ENCODE measurements at regions not wholly inside any gene's neighbourhood (a gene's known extent, or its start where the extent isn't known, plus 50 kb on each side); places are given as distances from the start of the nearest gene placed in this dataset.

- TF ChIP-seq CTCF (IDR thresholded peaks at IDR 0.05 in 2 of 3, conservative IDR thresholded peaks at IDR 0.05 in 1 of 3; ENCODE audit: insufficient read depth in 2 of 3, low read depth in 1 of 3, low read length in 3 of 3) (peak; percentile 39 to 59 (median 54); a peak in 5 of 6 replicates), RNF2 (IDR thresholded peaks at IDR 0.05) (no peak), HCFC1 (IDR thresholded peaks at IDR 0.05; ENCODE audit: low read depth, low read length) (no peak), ATF1 (CRISPR knock-in tag; IDR thresholded peaks at IDR 0.05) (no peak), ATF1 (tag; IDR thresholded peaks at IDR 0.05) (no peak), ETS1 (conservative IDR thresholded peaks at IDR 0.05; ENCODE audit: control insufficient read depth, low read depth, low read length) (no peak), HDAC6 (IDR thresholded peaks at IDR 0.05; ENCODE audit: low read depth, low read length) (no peak), TEAD2 (tag; IDR thresholded peaks at IDR 0.05) (no peak), JUND (IDR thresholded peaks at IDR 0.05; ENCODE audit: borderline replicate concordance, low read depth, low read length) (no peak), JUND (tag; IDR thresholded peaks at IDR 0.05; ENCODE audit: borderline replicate concordance, low read depth, low read length) (no peak)
- TF ChIP-seq, protein P1, sequence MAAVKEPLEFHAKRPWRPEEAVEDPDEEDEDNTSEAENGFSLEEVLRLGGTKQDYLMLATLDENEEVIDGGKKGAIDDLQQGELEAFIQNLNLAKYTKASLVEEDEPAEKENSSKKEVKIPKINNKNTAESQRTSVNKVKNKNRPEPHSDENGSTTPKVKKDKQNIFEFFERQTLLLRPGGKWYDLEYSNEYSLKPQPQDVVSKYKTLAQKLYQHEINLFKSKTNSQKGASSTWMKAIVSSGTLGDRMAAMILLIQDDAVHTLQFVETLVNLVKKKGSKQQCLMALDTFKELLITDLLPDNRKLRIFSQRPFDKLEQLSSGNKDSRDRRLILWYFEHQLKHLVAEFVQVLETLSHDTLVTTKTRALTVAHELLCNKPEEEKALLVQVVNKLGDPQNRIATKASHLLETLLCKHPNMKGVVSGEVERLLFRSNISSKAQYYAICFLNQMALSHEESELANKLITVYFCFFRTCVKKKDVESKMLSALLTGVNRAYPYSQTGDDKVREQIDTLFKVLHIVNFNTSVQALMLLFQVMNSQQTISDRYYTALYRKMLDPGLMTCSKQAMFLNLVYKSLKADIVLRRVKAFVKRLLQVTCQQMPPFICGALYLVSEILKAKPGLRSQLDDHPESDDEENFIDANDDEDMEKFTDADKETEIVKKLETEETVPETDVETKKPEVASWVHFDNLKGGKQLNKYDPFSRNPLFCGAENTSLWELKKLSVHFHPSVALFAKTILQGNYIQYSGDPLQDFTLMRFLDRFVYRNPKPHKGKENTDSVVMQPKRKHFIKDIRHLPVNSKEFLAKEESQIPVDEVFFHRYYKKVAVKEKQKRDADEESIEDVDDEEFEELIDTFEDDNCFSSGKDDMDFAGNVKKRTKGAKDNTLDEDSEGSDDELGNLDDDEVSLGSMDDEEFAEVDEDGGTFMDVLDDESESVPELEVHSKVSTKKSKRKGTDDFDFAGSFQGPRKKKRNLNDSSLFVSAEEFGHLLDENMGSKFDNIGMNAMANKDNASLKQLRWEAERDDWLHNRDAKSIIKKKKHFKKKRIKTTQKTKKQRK (IDR thresholded peaks at IDR 0.05; ENCODE audit: borderline replicate concordance, low read depth, low read length): no peak
- TF ChIP-seq, protein P2, sequence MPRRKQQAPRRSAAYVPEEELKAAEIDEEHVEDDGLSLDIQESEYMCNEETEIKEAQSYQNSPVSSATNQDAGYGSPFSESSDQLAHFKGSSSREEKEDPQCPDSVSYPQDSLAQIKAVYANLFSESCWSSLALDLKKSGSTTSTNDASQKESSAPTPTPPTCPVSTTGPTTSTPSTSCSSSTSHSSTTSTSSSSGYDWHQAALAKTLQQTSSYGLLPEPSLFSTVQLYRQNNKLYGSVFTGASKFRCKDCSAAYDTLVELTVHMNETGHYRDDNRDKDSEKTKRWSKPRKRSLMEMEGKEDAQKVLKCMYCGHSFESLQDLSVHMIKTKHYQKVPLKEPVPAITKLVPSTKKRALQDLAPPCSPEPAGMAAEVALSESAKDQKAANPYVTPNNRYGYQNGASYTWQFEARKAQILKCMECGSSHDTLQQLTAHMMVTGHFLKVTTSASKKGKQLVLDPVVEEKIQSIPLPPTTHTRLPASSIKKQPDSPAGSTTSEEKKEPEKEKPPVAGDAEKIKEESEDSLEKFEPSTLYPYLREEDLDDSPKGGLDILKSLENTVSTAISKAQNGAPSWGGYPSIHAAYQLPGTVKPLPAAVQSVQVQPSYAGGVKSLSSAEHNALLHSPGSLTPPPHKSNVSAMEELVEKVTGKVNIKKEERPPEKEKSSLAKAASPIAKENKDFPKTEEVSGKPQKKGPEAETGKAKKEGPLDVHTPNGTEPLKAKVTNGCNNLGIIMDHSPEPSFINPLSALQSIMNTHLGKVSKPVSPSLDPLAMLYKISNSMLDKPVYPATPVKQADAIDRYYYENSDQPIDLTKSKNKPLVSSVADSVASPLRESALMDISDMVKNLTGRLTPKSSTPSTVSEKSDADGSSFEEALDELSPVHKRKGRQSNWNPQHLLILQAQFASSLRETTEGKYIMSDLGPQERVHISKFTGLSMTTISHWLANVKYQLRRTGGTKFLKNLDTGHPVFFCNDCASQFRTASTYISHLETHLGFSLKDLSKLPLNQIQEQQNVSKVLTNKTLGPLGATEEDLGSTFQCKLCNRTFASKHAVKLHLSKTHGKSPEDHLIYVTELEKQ (CRISPR knock-in tag; IDR thresholded peaks at IDR 0.05): no peak
- TF ChIP-seq, protein P3, sequence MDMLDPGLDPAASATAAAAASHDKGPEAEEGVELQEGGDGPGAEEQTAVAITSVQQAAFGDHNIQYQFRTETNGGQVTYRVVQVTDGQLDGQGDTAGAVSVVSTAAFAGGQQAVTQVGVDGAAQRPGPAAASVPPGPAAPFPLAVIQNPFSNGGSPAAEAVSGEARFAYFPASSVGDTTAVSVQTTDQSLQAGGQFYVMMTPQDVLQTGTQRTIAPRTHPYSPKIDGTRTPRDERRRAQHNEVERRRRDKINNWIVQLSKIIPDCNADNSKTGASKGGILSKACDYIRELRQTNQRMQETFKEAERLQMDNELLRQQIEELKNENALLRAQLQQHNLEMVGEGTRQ (CRISPR knock-in tag; IDR thresholded peaks at IDR 0.05): no peak
Measured at GRCh38 chrX:51420610-51421009, 75.8 kb downstream of the NUDT11 start.
